KOPT-K1 (cell line): ENCODE measurements at regions not wholly inside any gene's neighbourhood (a gene's known extent, or its start where the extent isn't known, plus 50 kb on each side); places are given as distances from the start of the nearest gene placed in this dataset.

ENCODE experiments used
- H3K27ac ChIP-seq: fragments of 200-600 bp; sonication (generic); 2 replicates; pipeline ENCODE4 v1.5.1; 2016; ENCODE audit warnings: antibody characterized with exemption, mild to moderate bottlenecking, low read depth, low read length; ENCODE audit not compliant: poor library complexity, severe bottlenecking
- H3K36me3 ChIP-seq: fragments of 200-600 bp; sonication (generic); 2 replicates; pipeline ENCODE4 v1.5.1; 2017; ENCODE audit warnings: antibody characterized with exemption, mild to moderate bottlenecking, low read length, moderate library complexity; ENCODE audit not compliant: insufficient read depth
- H3K9me3 ChIP-seq: fragments of 200-600 bp; sonication (generic); 2 replicates; pipeline ENCODE4 v1.5.1; 2017; ENCODE audit warnings: antibody characterized with exemption, low read length, mild to moderate bottlenecking; ENCODE audit not compliant: insufficient read depth, poor library complexity, severe bottlenecking

DNA sequence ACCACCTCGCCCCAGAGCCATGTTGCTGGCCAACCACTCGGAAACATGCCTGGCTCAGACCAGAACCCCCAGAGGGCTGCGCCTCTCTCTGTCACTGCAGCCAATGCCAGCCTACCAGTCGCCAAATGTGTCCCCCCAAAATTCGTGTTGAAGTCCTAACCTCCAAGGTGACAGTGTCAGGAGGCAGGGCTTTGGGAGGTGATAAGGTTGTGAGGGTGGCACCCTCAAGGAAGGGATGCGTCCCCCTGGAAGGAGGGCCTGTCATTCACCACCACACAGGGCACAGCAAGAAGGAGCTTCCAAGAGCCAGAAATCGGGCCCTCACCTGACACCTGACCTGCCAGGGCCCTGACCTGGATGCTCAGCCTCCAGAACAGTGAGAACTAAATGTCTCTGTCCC lies 291.9 kb upstream of the SALL3 start:
- Histone ChIP-seq H3K36me3 (no peaks in the 10 kb centered on the region), H3K9me3 (no peaks in the 10 kb centered on the region), H3K27ac (no peak overlapping the region)

DNA sequence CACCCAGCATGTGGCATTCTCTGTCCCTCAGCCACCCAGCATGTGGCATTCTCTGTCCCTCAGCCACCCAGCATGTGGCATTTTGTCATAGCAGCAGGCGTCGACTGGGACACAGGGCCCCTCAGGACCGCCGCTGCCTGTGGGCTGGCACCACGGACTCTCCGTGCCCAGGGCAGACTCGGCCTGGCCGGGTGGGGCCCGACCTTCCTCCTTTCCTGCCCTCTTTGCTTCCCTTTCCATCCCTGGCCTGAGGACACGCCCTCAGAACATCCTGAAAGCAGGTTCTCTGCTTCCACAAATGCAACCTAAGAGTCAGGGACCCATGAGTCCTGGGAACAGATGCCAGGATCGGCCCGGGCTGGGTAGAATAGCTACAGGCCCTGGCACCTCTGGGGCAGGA lies 291.4 kb upstream of the SALL3 start:
- no peaks in the 10 kb centered on the region for H3K9me3 ChIP-seq
- no peaks in the 10 kb centered on the region for H3K36me3 ChIP-seq
- no peak overlapping the region for H3K27ac ChIP-seq

DNA sequence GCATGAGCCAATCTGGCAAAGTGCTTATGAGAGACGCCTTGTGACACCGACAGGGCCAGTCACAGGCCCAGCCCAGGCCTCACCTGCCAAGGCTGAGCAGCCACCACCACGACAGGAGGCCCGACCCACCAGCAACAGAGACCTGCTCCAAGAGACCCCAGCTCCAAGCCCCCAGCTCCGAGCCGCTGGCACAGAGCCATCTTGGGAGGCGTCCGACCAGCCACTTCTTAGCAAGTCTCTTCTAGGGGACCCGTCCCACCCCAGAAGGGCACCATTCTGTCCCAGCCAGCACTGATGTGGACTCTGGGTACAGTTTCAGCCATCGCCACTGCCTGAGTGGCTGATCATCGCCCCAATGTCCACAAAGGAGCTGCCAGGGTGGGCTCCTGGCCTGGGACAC lies 290.7 kb upstream of the SALL3 start:
- Histone ChIP-seq H3K36me3 (no peaks in the 10 kb centered on the region), H3K9me3 (no peaks in the 10 kb centered on the region), H3K27ac (no peak overlapping the region)

- Histone ChIP-seq H3K36me3 (no peaks in the 10 kb centered on the region), H3K27ac (no peak overlapping the region), H3K9me3 (no peaks in the 10 kb centered on the region)
Observed at GRCh38 chr18:78689606-78690005, 290.0 kb upstream of the SALL3 start.

DNA sequence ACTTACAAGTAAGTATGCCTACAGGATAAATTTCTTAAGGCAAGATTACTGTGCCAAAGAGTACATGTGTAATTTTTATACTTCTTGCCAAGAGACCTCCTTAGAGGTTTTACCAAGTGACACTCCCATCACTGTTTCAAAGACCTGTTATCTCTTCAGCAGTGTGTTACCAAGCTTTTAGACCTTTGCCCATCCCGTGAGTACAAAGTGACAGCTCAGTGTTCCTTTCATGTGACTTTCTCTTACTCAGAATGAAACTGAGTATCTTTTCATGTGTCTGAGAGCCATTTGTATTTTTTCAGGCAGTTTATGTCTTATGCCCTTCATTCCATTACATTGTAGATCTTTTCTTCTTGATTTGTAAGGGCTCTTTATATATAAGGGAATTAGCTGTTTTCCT lies 287.5 kb upstream of the SALL3 start:
- Histone ChIP-seq H3K36me3 (no peaks in the 10 kb centered on the region), H3K27ac (no peak overlapping the region), H3K9me3 (no peaks in the 10 kb centered on the region)

- Histone ChIP-seq H3K9me3 (no peaks in the 10 kb centered on the region), H3K27ac (no peak overlapping the region), H3K36me3 (no peaks in the 10 kb centered on the region)
Observed at GRCh38 chr18:78693429-78693828, 286.2 kb upstream of the SALL3 start.

DNA sequence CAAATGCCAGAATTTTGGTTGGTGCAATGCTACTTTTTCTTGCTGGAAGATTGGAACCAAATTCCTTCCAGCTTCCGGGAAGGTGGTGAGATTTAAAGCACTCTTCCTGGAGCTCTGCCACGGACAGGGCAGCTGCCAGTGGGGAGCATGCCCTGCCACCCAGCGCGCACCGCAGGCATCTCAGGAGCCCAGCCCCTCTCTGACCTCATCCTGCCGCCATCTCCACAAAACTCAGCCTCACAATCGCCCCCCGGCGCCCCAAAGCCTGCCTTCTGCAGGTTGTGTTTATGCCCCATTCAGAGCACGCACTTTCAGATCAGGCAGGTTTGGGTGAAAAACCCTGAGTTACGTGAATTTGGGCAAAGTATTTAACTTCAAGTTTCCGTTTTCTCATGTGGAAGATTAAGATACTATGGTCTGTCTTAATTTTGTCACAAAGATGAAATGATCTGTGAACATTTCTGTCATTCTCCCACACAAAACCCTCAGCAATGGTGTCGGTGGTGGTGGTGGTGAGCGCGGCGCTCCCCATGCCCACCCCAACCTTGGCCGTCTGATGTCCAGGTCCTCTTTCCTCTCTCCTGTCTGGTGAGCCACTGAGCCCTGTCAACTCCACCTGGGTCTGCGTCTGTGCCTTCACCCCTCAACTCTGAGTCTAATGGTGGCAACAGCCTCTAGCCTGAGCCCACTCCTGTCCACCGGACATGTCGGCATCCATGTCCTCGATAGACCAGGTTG lies 282.8 kb upstream of the SALL3 start:
- Histone ChIP-seq H3K27ac (no peak overlapping the region), H3K36me3 (no peaks in the 10 kb centered on the region), H3K9me3 (no peaks in the 10 kb centered on the region)

- Histone ChIP-seq H3K36me3 (no peaks in the 10 kb centered on the region), H3K27ac (no peak overlapping the region), H3K9me3 (no peaks in the 10 kb centered on the region)
Observed at GRCh38 chr18:78697446-78697845, 282.2 kb upstream of the SALL3 start.

GRCh38 chr18:78698914-78699313 lies 280.7 kb upstream of the SALL3 start:
- Histone ChIP-seq H3K36me3 (no peaks in the 10 kb centered on the region), H3K9me3 (no peaks in the 10 kb centered on the region), H3K27ac (no peak overlapping the region)

DNA sequence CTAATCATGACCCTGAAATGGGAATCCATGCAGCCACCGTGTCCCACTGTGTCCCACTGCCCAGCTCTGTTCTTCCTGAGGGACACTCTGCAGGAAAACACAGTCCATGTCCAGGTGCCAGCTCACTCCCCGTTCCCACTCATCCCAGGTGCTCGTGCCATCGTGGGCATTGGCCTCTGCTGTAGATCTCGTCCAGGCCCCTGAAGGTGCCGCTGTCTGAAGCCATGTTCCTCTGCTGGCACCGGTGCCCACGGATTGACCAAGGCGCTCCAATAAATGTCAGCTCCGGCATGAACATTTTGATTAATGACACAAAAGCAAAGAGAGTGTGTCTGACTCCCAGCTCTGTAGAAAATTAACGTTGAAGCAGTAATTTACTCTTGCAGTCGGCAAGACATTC lies 280.1 kb upstream of the SALL3 start:
- H3K27ac ChIP-seq, result no peak overlapping the region
- H3K9me3 ChIP-seq, result no peaks in the 10 kb centered on the region
- no peaks in the 10 kb centered on the region for H3K36me3 ChIP-seq

- no peaks in the 10 kb centered on the region for H3K36me3 ChIP-seq
- no peaks in the 10 kb centered on the region for H3K9me3 ChIP-seq
- no peak overlapping the region for H3K27ac ChIP-seq
Observed at GRCh38 chr18:78701771-78702396, 277.7 kb upstream of the SALL3 start.

GRCh38 chr18:78703291-78703690 lies 276.3 kb upstream of the SALL3 start:
- H3K36me3 ChIP-seq, result no peaks in the 10 kb centered on the region
- H3K9me3 ChIP-seq, result peaks cover 3% of the 10 kb centered on the region
- H3K27ac ChIP-seq, result no peak overlapping the region

DNA sequence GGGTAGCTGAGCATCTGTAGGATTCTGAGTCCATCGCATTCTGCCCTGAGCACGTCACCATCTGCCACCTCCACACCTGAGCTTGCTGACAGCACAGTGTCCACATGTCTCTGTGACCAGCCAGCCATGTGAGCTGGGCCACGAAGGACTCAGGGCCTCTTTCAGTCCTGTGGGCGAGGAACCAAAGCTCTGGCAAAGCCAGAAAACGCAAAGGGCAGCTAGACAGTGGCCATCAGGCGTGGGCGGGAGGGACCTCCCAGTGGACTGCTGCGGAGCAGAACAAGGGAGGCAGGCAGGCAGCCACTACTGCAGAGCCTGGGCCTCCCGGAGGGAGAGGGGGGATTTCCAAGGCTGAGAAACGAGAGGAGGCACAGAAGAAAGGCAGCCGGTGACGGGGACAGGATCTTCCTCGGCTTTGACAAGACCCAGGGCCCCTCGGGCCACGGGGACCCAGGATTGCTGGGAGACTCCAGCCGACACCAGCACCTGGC lies 274.6 kb upstream of the SALL3 start:
- H3K36me3 ChIP-seq, result no peaks in the 10 kb centered on the region
- no peak overlapping the region for H3K27ac ChIP-seq
- peaks cover 10% of the 10 kb centered on the region for H3K9me3 ChIP-seq

DNA sequence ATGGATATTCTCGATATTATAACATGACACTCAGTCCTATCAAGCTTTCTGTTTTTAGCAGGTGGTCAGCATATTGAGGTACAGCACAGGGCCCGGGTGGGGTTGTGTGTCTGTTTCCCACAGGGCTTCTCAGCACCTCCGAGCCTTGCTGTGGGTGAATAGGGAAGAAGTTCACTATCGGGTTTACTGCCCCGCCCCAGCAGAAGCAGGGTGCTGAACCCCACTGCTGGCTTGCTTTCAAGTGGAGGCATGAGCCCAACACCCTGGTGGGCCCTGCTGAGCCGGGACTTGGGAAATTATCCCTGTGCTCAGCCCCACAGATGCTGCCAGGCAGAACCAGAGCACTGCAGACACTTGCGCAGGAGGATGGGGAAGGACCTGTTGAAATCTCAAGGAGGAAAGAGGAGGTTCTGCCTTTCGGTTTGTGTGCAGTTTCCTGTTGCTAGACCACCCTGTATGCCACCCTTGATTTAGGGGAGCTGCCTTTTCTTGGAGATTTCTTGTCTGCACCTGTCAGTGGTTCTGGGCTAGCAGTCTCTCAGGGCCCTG lies 270.3 kb upstream of the SALL3 start:
- no peaks in the 10 kb centered on the region for H3K36me3 ChIP-seq

GRCh38 chr18:78711316-78711715 lies 268.3 kb upstream of the SALL3 start:
- H3K36me3 ChIP-seq, result no peaks in the 10 kb centered on the region
- peaks cover 10% of the 10 kb centered on the region for H3K9me3 ChIP-seq
- H3K27ac ChIP-seq, result no peak overlapping the region

More for the DNA sequence above, 270.3 kb upstream of the SALL3 start:
- Histone ChIP-seq H3K9me3 (peaks cover 10% of the 10 kb centered on the region), H3K27ac (no peak overlapping the region)

GRCh38 chr18:78711971-78712370 lies 267.6 kb upstream of the SALL3 start:
- H3K27ac ChIP-seq, result no peak overlapping the region
- H3K36me3 ChIP-seq, result no peaks in the 10 kb centered on the region
- H3K9me3 ChIP-seq, result peaks cover 10% of the 10 kb centered on the region
